ENCODE measurements at regions not wholly inside any gene's neighbourhood (a gene's known extent, or its start where the extent isn't known, plus 50 kb on each side); places are given as distances from the start of the nearest gene placed in this dataset.

DNA sequence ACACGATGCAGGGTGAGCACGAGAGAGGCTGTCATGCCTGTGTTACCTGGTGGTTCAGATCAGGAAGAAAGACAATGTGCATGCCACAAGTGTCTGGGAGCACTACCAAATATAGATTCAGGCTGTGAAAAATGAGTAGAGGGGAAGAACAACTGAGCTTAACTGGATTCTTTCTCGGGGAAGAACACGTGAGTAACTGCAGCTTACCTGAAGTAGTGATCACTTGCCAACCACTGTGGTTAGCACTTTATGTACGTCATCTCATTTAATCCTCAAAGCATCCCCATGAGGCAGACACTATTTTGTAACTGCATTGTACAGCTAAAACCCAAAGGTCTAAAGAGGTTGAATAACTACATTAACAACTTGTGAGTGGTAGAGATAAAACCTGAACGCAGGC is 746.2 kb downstream of the TUSC7 start:
- Histone ChIP-seq H3K4me1 (no peaks in the 10 kb centered on the region), H3K9me3 (no peaks in the 10 kb centered on the region), H3K36me3 (no peaks in the 10 kb centered on the region), H3K27me3 (no peaks in the 10 kb centered on the region), H3K27ac (no peak overlapping the region), H3K4me3 (no peak overlapping the region)
- TF ChIP-seq, protein P1, sequence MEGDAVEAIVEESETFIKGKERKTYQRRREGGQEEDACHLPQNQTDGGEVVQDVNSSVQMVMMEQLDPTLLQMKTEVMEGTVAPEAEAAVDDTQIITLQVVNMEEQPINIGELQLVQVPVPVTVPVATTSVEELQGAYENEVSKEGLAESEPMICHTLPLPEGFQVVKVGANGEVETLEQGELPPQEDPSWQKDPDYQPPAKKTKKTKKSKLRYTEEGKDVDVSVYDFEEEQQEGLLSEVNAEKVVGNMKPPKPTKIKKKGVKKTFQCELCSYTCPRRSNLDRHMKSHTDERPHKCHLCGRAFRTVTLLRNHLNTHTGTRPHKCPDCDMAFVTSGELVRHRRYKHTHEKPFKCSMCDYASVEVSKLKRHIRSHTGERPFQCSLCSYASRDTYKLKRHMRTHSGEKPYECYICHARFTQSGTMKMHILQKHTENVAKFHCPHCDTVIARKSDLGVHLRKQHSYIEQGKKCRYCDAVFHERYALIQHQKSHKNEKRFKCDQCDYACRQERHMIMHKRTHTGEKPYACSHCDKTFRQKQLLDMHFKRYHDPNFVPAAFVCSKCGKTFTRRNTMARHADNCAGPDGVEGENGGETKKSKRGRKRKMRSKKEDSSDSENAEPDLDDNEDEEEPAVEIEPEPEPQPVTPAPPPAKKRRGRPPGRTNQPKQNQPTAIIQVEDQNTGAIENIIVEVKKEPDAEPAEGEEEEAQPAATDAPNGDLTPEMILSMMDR (IDR thresholded peaks at IDR 0.05), result no peak
- TF ChIP-seq POLR2AphosphoS5 (IDR thresholded peaks at IDR 0.05; ENCODE audit: insufficient read depth in 1 of 2, low read depth in 1 of 2) (no peak), POLR2A (IDR thresholded peaks at IDR 0.05) (no peak)
- intact Hi-C loops (cut with DNase I), result no loop called here
- no peak for DNase-seq (ENCODE audit: extremely low spot score in 2 of 2)

DNA sequence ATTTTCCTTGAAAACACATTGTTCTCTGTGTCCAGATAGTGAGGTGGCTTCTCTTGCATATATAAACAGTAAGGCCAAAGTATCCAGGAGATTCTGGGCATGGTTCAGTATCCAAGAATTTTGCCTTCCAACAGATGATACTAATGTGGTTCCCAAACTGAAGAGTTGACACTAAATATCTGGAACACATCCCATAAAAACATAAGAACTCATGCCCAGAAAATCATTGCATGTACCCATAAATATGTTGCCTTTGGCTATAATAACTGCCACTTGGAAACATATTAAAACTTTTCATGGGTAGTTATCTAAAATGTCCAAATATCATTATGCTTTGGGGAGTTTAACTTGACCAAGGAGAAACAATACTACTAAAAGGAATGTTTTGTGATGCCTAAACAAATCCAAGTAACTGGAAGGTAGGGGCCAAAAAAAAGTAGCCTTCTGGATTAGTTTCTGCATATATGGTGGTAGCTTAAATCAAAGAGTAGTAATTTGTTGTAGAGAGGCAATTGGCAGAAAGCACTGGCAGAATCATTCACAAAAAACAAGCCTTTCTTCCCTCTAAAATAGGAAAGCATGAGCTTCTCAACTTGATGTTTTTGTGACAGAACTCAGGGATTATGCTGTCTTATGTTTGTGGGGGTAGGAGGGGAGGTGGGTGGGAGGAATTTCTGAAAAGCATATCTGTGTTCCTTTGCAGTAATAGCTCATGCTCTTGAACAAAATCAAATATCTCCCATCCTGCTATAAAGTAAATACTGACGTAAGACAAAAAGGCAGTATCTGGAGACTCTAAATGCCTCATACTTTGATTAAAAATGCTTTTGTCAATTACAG is 753.9 kb downstream of the TUSC7 start:
- TF ChIP-seq POLR2AphosphoS5 (IDR thresholded peaks at IDR 0.05; ENCODE audit: insufficient read depth in 1 of 2, low read depth in 1 of 2) (no peak), POLR2A (IDR thresholded peaks at IDR 0.05) (no peak)
- TF ChIP-seq, protein P1 (IDR thresholded peaks at IDR 0.05), result no peak
- intact Hi-C loops (cut with DNase I), result no loop called here
- Histone ChIP-seq H3K27me3 (no peaks in the 10 kb centered on the region), H3K4me1 (no peaks in the 10 kb centered on the region), H3K4me3 (no peak overlapping the region), H3K36me3 (no peaks in the 10 kb centered on the region), H3K9me3 (no peaks in the 10 kb centered on the region), H3K27ac (no peak overlapping the region)
- no peak for DNase-seq (ENCODE audit: extremely low spot score in 2 of 2)

- no peak overlapping the region for H3K27ac ChIP-seq
- H3K4me3 ChIP-seq, result no peak overlapping the region
- no peaks in the 10 kb centered on the region for H3K4me1 ChIP-seq
- DNase-seq (ENCODE audit: extremely low spot score in 2 of 2), result no peak
- H3K36me3 ChIP-seq, result no peaks in the 10 kb centered on the region
- no peaks in the 10 kb centered on the region for H3K9me3 ChIP-seq
- TF ChIP-seq POLR2A (IDR thresholded peaks at IDR 0.05), result no peak
- TF ChIP-seq, protein P1 (IDR thresholded peaks at IDR 0.05), result no peak
- TF ChIP-seq POLR2AphosphoS5 (IDR thresholded peaks at IDR 0.05; ENCODE audit: insufficient read depth in 1 of 2, low read depth in 1 of 2), result no peak
- H3K27me3 ChIP-seq, result no peaks in the 10 kb centered on the region
- intact Hi-C loops (cut with DNase I), result no loop called here
These were observed 762.3 kb downstream of the TUSC7 start for GRCh38 chr3:117471831-117472230.

DNA sequence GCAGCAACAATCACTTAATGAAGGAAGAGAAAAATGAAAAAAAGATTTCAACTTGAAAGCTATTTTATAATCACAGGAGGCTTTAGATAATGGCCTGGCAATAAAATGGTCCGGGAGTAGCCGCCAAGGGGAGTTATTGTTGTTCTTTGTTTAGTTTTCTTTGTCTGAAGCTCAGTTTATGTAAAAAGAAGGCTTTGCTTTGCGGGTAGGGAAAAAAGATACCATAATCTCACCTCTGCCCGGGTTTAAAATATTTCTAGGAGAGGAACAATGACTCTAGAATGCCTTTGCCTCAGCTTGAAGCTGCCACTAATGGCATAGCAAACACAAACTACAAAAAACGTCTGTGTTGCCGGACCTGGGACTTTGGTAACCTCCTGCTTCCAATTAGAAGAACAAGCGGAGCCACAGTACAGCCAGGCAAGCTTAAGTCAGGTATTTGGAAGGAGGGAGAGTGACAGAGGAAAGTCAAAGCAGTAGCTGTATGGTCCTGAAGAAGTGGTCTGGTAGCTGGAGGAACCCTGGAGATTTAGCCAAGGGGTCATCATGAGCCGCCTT is 764.5 kb downstream of the TUSC7 start:
- Histone ChIP-seq H3K27me3 (no peaks in the 10 kb centered on the region), H3K27ac (no peak overlapping the region), H3K36me3 (no peaks in the 10 kb centered on the region), H3K4me3 (no peak overlapping the region), H3K9me3 (no peaks in the 10 kb centered on the region), H3K4me1 (no peaks in the 10 kb centered on the region)
- no peak for TF ChIP-seq POLR2A (IDR thresholded peaks at IDR 0.05)
- TF ChIP-seq, protein P1 (IDR thresholded peaks at IDR 0.05), result no peak
- TF ChIP-seq POLR2AphosphoS5 (IDR thresholded peaks at IDR 0.05; ENCODE audit: insufficient read depth in 1 of 2, low read depth in 1 of 2), result no peak
- DNase-seq (ENCODE audit: extremely low spot score in 2 of 2), result no peak
- intact Hi-C loops (cut with DNase I), result no loop called here

DNA sequence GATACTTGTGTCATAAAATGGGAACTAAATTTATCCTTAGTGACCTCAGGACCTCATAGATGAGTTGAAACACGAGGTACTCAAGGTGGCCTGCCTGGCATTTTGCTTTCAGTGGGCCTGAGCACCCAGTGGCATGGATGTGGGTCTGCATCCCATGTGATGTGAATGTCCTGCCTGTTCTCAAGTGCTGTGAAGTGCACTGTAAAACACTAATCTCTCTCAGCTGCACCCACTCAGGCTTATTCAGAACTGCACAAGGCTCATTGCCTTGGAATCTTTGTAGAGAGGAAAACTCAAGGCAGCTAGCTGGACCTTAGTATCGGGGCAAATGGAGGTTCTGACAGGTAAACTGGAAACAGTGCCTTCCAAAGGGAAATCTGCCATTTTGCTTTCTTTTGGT is 767.0 kb downstream of the TUSC7 start:
- no peaks in the 10 kb centered on the region for H3K4me1 ChIP-seq
- no peaks in the 10 kb centered on the region for H3K9me3 ChIP-seq
- no peak overlapping the region for H3K27ac ChIP-seq
- no peak for TF ChIP-seq POLR2AphosphoS5 (IDR thresholded peaks at IDR 0.05; ENCODE audit: insufficient read depth in 1 of 2, low read depth in 1 of 2)
- TF ChIP-seq, protein P1 (IDR thresholded peaks at IDR 0.05), result no peak
- H3K36me3 ChIP-seq, result no peaks in the 10 kb centered on the region
- no peaks in the 10 kb centered on the region for H3K27me3 ChIP-seq
- intact Hi-C loops (cut with DNase I), result no loop called here
- H3K4me3 ChIP-seq, result no peak overlapping the region
- DNase-seq (ENCODE audit: extremely low spot score in 2 of 2), result no peak
